ENCODE measurements at regions not wholly inside any gene's neighbourhood (a gene's known extent, or its start where the extent isn't known, plus 50 kb on each side); places are given as distances from the start of the nearest gene placed in this dataset.

GRCh38 chr1:55597910-55598309, 382.7 kb upstream of the USP24 start:
- TF ChIP-seq, protein P1, sequence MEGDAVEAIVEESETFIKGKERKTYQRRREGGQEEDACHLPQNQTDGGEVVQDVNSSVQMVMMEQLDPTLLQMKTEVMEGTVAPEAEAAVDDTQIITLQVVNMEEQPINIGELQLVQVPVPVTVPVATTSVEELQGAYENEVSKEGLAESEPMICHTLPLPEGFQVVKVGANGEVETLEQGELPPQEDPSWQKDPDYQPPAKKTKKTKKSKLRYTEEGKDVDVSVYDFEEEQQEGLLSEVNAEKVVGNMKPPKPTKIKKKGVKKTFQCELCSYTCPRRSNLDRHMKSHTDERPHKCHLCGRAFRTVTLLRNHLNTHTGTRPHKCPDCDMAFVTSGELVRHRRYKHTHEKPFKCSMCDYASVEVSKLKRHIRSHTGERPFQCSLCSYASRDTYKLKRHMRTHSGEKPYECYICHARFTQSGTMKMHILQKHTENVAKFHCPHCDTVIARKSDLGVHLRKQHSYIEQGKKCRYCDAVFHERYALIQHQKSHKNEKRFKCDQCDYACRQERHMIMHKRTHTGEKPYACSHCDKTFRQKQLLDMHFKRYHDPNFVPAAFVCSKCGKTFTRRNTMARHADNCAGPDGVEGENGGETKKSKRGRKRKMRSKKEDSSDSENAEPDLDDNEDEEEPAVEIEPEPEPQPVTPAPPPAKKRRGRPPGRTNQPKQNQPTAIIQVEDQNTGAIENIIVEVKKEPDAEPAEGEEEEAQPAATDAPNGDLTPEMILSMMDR (conservative IDR thresholded peaks at IDR 0.05; ENCODE audit: low read depth, low read length), result no peak
- TF ChIP-seq EZH2 (IDR thresholded peaks at IDR 0.05; ENCODE audit: low read length, unreplicated experiment), result no peak
